HG03139 (cell line): ENCODE measurements at regions not wholly inside any gene's neighbourhood (a gene's known extent, or its start where the extent isn't known, plus 50 kb on each side); places are given as distances from the start of the nearest gene placed in this dataset.
"Not testable (repeated sequence)": the region's sequence is repeated elsewhere in the genome, so short reads cannot be mapped to it uniquely, and the experiment has no call there.

Experiments
- ATAC-seq: cut with Tn5 transposase; IDR thresholded peaks from one replicate; pipeline ENCODE4 v1.9.1; 2021; ENCODE audit not compliant: unreplicated experiment

- not testable (repeated sequence) for ATAC-seq
Observed at GRCh38 chr5:99471726-99472125, 542.9 kb upstream of the CHD1 start.

- ATAC-seq: not testable (repeated sequence)
Observed at GRCh38 chr5:99471178-99471577, 542.4 kb upstream of the CHD1 start.

DNA sequence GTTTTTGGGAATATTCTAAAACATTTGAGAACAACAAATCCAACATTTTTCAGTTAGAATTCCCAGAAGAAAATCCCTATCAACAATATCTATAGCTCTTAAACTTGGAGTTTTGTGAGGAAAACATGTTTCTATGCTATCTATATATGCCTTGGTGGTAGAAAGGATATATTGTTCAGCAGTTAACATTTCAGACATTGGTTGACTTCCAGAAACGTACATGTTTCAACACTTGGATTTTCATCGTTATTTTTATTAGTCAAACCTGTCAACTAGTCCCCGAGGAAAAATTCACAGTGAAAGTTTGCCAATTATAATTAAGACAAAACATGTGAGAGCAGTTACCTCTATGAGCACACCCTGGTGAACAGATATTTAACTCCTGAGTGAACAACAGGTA lies 541.8 kb upstream of the CHD1 start:
- not testable (repeated sequence) for ATAC-seq

DNA sequence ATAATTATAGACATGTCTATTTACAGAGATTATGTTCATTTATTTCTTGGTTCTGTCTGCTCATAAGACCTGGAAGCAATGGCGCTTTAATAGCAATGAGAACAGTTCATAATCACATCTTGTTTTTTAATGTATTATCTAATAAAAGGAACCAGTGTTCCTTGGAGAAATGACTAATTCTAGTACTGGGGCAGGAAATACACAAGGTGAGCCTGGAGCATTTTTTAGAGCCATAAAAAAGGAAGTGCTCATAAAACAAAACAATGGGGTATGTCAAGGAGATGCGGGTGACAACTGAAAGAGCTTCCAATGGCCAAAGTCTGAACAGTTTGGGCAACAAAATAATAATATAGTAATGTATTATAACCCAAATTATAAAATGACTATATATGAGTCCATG lies 531.9 kb upstream of the CHD1 start:
- ATAC-seq: no peak

GRCh38 chr5:99453196-99453595 lies 524.4 kb upstream of the CHD1 start:
- no peak for ATAC-seq

DNA sequence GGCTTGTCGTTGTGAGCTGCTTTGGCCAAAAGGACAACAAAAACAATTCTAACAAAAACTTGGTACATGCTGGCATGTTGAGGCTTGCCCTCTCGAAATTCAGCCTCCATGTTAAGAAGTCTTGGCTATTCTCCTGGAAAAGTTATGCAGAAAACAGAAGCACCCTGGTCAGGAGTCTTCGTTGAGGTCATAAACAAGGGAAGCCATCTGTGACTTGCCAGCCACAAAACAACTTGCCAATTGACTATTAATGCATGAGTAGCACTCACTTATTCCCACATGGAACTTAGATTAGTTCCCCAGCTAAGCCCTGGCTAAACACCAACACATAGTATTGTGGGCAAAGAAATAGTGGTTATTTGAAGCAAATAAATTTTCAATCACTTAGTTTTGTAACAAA lies 521.0 kb upstream of the CHD1 start:
- no peak for ATAC-seq

- ATAC-seq: no peak
Observed at GRCh38 chr5:99445805-99446204, 517.0 kb upstream of the CHD1 start.

- no peak for ATAC-seq
Observed at GRCh38 chr5:99441235-99441634, 512.4 kb upstream of the CHD1 start.

DNA sequence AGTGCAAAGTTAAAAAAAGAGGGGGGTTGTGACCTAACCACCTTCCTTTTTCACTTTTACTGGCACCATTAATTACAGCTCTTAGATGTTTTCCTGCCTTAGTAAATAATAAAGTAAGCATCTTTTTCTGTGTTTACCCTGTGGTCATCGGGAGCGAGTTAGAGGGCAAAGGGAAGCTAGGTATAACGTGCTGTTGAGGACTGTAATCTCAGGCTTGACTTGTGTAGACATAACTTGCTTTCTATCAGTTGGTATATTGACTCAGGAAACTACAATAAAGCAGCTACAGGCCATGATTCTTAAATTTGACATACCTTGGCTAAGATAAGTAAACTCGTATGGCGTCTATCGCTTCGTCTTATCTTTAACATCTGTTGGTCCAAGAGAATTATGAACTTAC lies 509.8 kb upstream of the CHD1 start:
- ATAC-seq: no peak

GRCh38 chr5:99437986-99438385 lies 509.2 kb upstream of the CHD1 start:
- no peak for ATAC-seq

DNA sequence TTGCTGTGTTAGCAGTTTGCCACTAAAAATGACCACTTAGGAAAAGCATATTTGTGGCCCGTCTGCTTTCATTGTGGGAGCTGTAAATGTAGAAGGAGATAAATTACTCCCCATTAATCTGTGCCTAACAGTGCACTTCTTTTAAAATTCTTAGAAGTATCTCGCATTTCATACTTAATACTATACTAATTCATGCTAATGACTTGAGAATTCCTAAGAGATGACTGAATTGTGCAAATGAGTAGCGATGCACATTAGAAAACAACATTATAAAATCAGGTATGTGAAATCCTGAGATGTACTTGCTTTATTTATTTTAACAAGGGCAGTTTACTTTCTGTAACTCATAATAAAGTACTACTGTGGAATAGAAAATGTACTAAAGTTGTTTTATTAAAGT lies 494.6 kb upstream of the CHD1 start:
- not testable (repeated sequence) for ATAC-seq

DNA sequence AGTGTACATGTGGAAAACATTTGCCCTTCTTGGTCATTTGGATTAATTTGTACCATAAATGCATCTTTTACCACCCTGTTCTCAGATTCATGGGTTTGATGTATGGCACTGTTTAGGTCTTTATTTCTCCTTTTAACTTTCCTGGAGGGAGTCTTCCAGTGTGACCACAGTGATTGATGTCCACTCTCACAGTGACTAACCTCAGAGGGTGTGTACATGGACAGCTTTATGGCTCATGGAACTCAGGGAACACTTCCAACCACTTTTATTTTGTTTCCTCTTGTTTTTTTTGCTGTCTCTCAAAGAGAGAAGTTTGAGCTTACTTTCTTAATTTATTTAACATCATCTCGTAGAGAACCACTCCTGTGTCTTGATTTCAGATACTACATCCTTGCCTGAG lies 489.8 kb upstream of the CHD1 start:
- ATAC-seq: not testable (repeated sequence)

DNA sequence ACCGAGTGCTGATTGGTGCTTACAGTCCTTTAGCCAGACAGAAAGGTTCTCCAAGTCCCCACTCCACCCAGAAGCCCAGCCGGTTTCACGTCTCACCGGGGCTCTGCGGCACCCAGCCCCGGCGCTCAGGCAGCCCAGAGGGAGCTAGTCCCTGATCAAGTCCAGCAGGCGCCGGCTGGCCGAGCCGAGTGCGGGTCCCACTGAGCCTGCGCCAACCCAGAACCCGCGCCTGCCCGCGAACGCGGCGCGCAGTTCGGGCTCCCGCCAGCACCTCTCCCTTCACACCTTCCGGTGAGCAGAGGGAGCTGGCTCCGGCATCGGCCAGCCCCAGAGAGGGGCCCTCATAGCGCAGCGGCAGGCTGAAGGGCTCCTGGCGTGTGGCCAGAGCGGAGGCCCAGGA lies 481.6 kb upstream of the CHD1 start:
- ATAC-seq: not testable (repeated sequence)

DNA sequence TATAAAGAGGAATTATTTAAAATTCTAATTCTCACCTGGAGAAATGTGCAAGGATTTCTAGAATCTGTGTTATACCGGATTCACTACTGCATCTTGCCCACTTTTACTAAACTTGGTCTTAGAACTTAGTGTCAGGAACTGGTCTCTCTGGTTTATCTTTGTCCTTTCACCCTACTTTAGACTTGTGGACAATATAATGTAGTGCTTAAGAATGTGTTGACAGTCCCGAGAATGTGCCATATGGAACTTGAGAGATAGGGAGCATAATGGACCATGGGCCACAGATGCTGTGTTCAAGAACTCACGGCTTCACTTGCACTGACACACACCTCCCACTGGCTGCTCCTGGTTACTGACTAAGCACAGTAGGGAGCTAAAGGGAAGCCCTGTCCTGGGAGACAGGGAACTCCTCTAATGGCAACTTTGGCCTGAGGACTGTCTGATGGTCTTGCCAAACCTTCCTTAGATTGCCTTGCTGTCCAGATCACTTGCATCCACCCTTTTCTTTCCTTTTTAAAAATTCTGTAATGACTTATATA lies 476.0 kb upstream of the CHD1 start:
- ATAC-seq: not testable (repeated sequence)

DNA sequence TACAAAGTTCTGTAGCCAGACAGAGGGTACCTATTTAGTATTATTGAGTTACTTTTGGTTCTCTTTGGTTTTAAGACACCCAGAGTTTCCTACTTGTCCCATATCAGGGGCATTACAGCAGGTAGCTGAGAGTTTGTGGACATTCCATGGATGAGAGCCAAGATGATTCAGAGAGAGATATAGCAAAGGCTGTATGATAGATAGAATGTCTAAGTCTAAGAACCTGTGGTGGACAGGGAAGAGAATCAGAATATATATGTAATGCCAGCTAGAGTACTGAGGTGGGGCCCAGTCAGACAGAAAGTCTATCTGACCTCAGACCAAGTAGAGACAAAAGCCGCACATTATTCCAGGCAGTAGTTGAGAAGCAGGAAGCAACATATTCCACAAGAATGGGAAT lies 471.8 kb upstream of the CHD1 start:
- ATAC-seq: not testable (repeated sequence)

GRCh38 chr5:99398976-99399375 lies 470.2 kb upstream of the CHD1 start:
- ATAC-seq: no peak

- ATAC-seq: no peak
Observed at GRCh38 chr5:99386406-99387077, 457.7 kb upstream of the CHD1 start.

DNA sequence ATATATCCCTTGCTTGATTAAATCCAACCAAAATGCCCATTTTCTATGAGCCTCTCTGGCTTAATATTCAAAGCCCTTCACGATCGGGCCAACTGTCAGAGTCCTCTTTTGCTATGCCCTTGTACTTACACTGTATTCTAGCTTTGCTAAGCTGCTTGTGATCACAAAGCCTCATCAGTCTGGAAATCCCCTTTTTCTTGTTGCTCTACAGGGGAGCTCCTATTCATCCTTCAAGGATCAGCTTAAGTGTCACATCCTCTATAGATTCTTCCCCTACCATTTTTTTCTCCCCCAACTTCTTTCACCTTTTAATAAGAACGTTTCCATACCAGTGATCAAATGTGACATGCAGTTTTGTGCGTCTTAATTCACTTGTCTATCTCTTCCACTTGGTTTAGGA lies 450.4 kb upstream of the CHD1 start:
- ATAC-seq: no peak

GRCh38 chr5:99378443-99378842 lies 449.6 kb upstream of the CHD1 start:
- no peak for ATAC-seq

DNA sequence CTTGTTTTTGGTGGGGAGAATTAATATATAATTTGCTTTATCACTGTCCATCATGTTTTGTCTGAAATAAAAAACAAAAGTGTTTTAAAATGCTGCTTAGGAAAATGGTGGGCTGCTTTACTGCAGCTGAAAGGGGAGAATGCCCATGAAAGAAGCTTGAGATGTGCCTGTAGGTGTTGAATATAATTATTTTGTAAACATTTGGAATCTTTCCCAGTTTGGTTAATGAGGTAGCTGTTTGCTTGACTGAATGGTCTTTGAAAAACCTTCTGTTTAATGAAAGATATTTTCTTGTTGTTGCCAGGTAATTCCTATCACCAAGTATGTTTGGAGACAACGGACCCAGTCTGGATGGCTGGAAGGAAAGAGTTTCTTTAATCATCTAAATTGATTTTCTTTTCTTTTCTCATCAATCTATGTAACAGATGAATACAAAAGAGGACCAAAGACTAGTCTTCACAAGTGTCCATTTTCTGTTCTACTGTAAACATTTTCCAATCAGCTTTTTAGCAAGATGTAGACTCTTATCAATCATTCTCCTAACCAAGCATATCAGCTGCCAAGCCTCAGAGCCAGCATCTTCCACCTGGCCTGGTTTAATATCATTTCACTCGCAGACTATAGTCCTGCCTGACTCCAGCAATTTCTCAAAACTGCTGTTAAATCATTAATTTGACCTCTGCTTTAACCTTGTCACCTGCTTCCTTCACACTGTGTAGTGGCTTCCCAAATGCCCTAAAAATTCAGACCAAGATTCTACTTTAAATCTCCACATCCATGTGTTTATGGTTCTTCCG lies 441.2 kb upstream of the CHD1 start:
- ATAC-seq: no peak

- ATAC-seq: no peak
Observed at GRCh38 chr5:99368726-99369125, 439.9 kb upstream of the CHD1 start.

DNA sequence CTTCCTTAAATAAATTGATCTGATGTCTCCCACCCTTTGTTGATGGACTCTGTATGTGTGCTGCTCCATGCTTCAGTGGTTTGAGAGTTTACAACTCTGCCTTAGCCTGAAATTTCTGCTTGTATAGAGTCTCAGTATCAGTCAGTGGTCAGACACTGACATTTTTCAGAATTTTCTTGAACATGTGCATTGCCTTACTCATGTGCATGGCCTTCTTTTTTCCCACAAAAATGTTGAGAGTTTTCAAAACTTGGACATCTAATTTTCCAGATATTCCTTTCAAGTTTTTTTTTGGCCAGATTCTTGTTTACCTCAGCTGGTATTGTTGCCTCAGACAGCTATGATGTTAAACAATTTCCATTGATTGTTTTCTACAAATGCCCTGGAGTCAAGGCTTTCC lies 427.1 kb upstream of the CHD1 start:
- no peak for ATAC-seq
